IPS-18a (cell line): ENCODE measurements at regions not wholly inside any gene's neighbourhood (a gene's known extent, or its start where the extent isn't known, plus 50 kb on each side); places are given as distances from the start of the nearest gene placed in this dataset.

ENCODE experiments used
- H3K27ac ChIP-seq: one replicate; pipeline ENCODE4 v1.5.1; 2013; ENCODE audit warnings: low read length
- H3K27me3 ChIP-seq: one replicate; pipeline ENCODE4 v1.6.1; 2013; ENCODE audit warnings: mild to moderate bottlenecking, low read length; ENCODE audit not compliant: control insufficient read depth, insufficient read depth
- H3K36me3 ChIP-seq: one replicate; pipeline ENCODE4 v1.6.1; 2013; ENCODE audit warnings: low read depth, low read length; ENCODE audit not compliant: control insufficient read depth
- H3K4me1 ChIP-seq: one replicate; pipeline ENCODE4 v1.6.1; 2013; ENCODE audit warnings: low read depth, low read length; ENCODE audit not compliant: control insufficient read depth
- H3K4me3 ChIP-seq: one replicate; pipeline ENCODE4 v1.5.1; 2013; ENCODE audit warnings: low read length
- H3K9ac ChIP-seq: one replicate; pipeline ENCODE4 v1.6.1; 2013; ENCODE audit warnings: mild to moderate bottlenecking, low read length, moderate library complexity
- H3K9me3 ChIP-seq: one replicate; pipeline ENCODE4 v1.6.1; 2013; ENCODE audit warnings: low read depth, low read length; ENCODE audit not compliant: control insufficient read depth

DNA sequence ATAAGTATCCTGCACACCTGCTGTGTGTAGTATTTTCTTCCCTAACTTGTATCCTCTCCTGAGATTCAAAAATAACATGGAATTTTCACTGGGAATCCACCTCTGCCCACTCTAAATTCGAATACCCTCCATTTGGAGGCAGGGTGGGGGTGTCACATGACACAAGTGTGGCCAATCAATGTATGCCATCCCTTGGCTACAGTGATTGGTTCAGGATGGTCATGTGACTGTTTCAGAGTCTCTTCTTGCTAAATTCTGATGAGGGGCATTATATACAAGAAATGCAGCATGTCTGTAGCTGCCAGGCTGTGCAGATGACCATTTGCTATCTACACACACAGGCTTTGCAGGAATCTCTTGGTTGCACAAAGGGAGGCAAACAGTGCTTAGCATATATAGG is 86.8 kb upstream of the TMEM132C start:
- Histone ChIP-seq H3K9ac (no peak overlapping the region), H3K9me3 (peaks cover 40% of the 10 kb centered on the region), H3K4me1 (no peaks in the 10 kb centered on the region), H3K27ac (no peak overlapping the region), H3K36me3 (no peaks in the 10 kb centered on the region), H3K4me3 (no peak overlapping the region), H3K27me3 (no peaks in the 10 kb centered on the region)

DNA sequence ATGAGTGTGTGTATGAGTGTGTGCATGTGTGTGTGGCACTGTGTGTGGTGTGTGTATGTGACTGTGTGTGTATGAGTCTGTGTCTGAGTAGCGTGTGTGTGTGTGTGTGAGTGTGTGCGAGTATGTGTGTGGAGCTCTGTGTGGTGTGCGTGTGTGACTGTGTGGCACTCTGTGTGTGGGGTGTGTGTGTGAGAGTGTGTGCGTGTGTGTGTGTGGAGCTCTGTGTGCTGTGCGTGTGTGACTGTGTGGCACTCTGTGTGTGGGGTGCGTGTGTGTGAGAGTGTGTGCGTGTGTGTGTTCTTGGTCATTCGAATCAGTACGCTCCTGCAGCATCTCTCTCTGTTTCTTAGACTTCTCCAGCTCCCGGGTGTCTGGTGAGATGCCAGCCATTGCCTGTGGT is 76.9 kb upstream of the TMEM132C start:
- Histone ChIP-seq H3K4me3 (no peak overlapping the region), H3K27me3 (no peaks in the 10 kb centered on the region), H3K27ac (no peak overlapping the region), H3K4me1 (no peaks in the 10 kb centered on the region), H3K36me3 (no peaks in the 10 kb centered on the region), H3K9me3 (peaks cover 24% of the 10 kb centered on the region), H3K9ac (no peak overlapping the region)

DNA sequence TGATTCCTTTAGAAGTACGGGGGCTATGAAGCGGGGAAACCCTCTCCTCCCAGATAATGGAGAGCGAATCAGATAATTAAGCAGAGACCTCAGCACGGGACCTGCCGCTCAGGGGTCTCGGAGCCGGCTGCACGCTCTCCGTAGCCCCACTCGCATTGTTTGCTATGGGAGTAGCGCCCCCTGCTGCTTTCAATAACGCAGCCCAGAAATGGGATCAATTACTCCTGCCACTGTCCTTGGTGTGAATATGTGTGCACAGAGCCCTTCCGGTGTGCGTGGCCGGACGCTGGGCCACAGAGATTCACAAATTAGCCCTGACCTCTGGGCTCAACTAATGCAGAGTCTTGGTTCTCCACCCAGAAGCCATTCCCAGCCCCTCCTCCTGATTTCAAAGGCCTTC is 76.4 kb upstream of the TMEM132C start:
- no peak overlapping the region for H3K9ac ChIP-seq
- no peaks in the 10 kb centered on the region for H3K4me1 ChIP-seq
- H3K27me3 ChIP-seq, result no peaks in the 10 kb centered on the region
- H3K9me3 ChIP-seq, result peaks cover 23% of the 10 kb centered on the region
- H3K27ac ChIP-seq, result no peak overlapping the region
- no peak overlapping the region for H3K4me3 ChIP-seq
- no peaks in the 10 kb centered on the region for H3K36me3 ChIP-seq

DNA sequence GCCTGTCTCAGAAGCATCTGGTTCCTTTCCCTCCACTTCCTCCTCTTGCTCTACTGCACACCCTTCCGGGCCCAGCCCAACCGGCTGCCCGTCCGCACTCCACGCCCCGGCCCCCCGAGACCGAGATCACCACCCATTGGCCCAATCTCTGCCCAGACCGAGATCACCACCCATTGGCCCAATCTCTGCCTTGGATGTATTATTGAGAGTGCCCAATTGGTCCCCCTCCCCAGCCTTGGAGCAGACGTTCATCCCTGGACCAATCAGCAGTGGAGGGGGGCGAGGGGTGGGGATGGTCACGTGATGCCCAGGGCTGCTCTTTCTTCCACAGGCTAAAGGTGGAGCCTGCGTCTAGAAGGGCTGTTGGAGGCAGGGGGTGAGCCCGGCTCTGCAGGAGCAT is 75.6 kb upstream of the TMEM132C start:
- Histone ChIP-seq H3K27me3 (no peaks in the 10 kb centered on the region), H3K9me3 (peaks cover 26% of the 10 kb centered on the region), H3K36me3 (no peaks in the 10 kb centered on the region), H3K4me3 (no peak overlapping the region), H3K9ac (no peak overlapping the region), H3K27ac (no peak overlapping the region), H3K4me1 (no peaks in the 10 kb centered on the region)

DNA sequence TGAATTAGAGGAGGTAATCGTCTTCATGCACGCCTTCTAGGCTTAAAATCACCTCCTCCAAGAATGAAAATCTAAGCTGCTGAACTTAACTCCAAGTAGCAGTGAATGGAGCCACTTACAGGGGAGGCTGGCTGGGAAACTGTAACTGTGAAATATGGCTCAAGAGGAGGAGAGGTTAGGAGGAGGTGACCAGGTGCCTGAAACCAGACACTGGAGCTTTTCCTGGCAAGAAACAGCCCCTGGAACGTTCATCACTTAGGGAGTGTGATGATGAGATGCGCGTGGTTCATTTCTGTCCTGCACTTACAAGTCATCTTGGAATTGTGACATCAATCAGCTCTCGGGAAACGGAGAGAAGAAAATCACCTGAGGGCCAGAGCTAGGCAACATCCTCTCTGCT is 62.3 kb upstream of the TMEM132C start:
- Histone ChIP-seq H3K27me3 (no peaks in the 10 kb centered on the region), H3K4me3 (no peak overlapping the region), H3K9ac (no peak overlapping the region), H3K4me1 (no peaks in the 10 kb centered on the region), H3K27ac (no peak overlapping the region), H3K36me3 (no peaks in the 10 kb centered on the region), H3K9me3 (peaks cover 39% of the 10 kb centered on the region)

DNA sequence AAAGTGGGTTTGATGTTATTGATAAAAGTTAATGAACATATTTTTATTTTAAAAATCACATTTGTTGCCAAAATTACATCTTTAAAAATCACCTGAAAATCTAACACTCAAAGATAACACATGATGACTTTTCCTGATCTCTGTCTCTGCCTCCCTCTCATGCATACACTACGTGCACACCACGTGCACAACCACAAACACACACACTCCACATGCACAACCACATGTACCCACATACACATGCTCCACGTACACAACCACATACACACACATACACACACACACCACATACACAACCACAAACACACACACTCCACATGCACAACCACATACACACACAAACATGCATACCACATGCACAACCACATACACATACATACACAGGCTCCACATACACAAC is 61.8 kb upstream of the TMEM132C start:
- no peak overlapping the region for H3K9ac ChIP-seq
- no peak overlapping the region for H3K4me3 ChIP-seq
- H3K27me3 ChIP-seq, result no peaks in the 10 kb centered on the region
- no peaks in the 10 kb centered on the region for H3K36me3 ChIP-seq
- no peaks in the 10 kb centered on the region for H3K4me1 ChIP-seq
- peaks cover 36% of the 10 kb centered on the region for H3K9me3 ChIP-seq
- no peak overlapping the region for H3K27ac ChIP-seq

DNA sequence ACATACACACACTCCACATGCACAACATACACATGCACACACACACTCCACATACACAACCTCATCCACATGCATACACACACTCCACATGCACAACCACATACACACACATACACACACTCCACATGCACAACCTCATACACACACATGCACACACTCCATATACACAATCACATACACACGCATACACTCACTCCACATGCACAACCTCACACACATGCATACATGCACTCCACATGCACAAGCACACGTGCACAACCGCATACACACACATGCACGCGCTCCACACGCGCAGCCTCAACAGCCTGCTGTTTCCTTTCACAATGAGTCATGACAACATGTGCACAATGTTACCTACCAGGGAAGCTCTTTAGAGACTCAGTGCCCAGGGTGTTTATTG is 61.2 kb upstream of the TMEM132C start:
- H3K27me3 ChIP-seq, result no peaks in the 10 kb centered on the region

More for the DNA sequence above, 61.2 kb upstream of the TMEM132C start:
- no peak overlapping the region for H3K4me3 ChIP-seq
- no peaks in the 10 kb centered on the region for H3K4me1 ChIP-seq
- peaks cover 36% of the 10 kb centered on the region for H3K9me3 ChIP-seq
- H3K27ac ChIP-seq, result no peak overlapping the region
- no peaks in the 10 kb centered on the region for H3K36me3 ChIP-seq
- H3K9ac ChIP-seq, result no peak overlapping the region
